Gastroesophageal sphincter (tissue), 4 donors: ENCODE measurements at regions not wholly inside any gene's neighbourhood (a gene's known extent, or its start where the extent isn't known, plus 50 kb on each side); places are given as distances from the start of the nearest gene placed in this dataset.
"Not testable (repeated sequence)": the region's sequence is repeated elsewhere in the genome, so short reads cannot be mapped to it uniquely, and the experiment has no call there.

Experiments
- ATAC-seq: fragments of 150-250 bp; one replicate; pipeline ENCODE4 v1.9.1; 2016; ENCODE audit warnings: mild to moderate bottlenecking, moderate library complexity
- H3K27ac ChIP-seq, 4 donors: fragments of 200-600 bp; sonication (generic) in 3 of 4; 1 replicate in 3 of 4; 2 replicates in 1 of 4; pipeline ENCODE4 v1.5.1; 2016 to 2019
- H3K27me3 ChIP-seq: fragments of 200-600 bp; sonication (generic); one replicate; pipeline ENCODE4 v1.5.1; 2019
- H3K36me3 ChIP-seq, 2 donors: fragments of 200-600 bp; sonication (generic); one replicate each; pipeline ENCODE4 v1.5.1; 2019; ENCODE audit warnings: control low read depth in 1 of 2
- H3K4me1 ChIP-seq, 3 donors: fragments of 200-600 bp; sonication (generic); 1 replicate in 2 of 3; 2 replicates in 1 of 3; pipeline ENCODE4 v1.5.1; 2016 to 2019; ENCODE audit warnings: control low read depth in 2 of 3
- H3K4me3 ChIP-seq, 2 donors: fragments of 200-600 bp; sonication (generic); one replicate each; pipeline ENCODE4 v1.5.1; 2019; ENCODE audit warnings: mild to moderate bottlenecking in 1 of 2, moderate library complexity in 1 of 2
- H3K9me3 ChIP-seq, 3 donors: fragments of 200-600 bp; sonication (generic); one replicate each; pipeline ENCODE4 v1.5.1; 2017 to 2019; ENCODE audit warnings: control low read depth in 2 of 3
- CTCF ChIP-seq, 4 experiments: fragments of 200-600 bp in 2 of 4; fragments of 450-650 bp in 2 of 4; sonication (generic) in 1 of 4; IDR thresholded peaks; one replicate each; pipeline ENCODE4 v1.5.1; 2017 to 2019; ENCODE audit warnings: antibody characterized with exemption in 4 of 4, mild to moderate bottlenecking in 2 of 4, moderate library complexity in 2 of 4
- EP300 ChIP-seq: sonication (generic); formaldehyde crosslinking; IDR thresholded peaks from one replicate; pipeline ENCODE4 v1.6.1; 2017; ENCODE audit warnings: antibody characterized with exemption, mild to moderate bottlenecking
- POLR2A ChIP-seq, 2 donors: fragments of 450-650 bp; IDR thresholded peaks; one replicate each; pipeline ENCODE4 v1.6.1; 2017; ENCODE audit warnings: antibody characterized with exemption in 2 of 2, mild to moderate bottlenecking in 2 of 2, moderate library complexity in 1 of 2
- POLR2AphosphoS5 ChIP-seq: sonication (generic); formaldehyde crosslinking; IDR thresholded peaks from one replicate; pipeline ENCODE4 v1.6.1; 2017; ENCODE audit warnings: antibody characterized with exemption
- WGBS, 2 donors: methylation state at CpG; one replicate each; pipeline ENCODE4 v1.1.5; 2018; ENCODE audit warnings: low coverage in 1 of 2; 5-methylcytosine and 5-hydroxymethylcytosine counted together

GRCh38 chr4:33107814-33108213 is 2387.6 kb downstream of the PCDH7 start:
- H3K27me3 ChIP-seq, result no peaks in the 10 kb centered on the region
- no peaks in the 10 kb centered on the region for H3K36me3 ChIP-seq
- no peaks in the 10 kb centered on the region for H3K9me3 ChIP-seq
- H3K27ac ChIP-seq, result no peak overlapping the region
- H3K4me1 ChIP-seq, result no peaks in the 10 kb centered on the region
- TF ChIP-seq CTCF (IDR thresholded peaks at IDR 0.05) (no peak), POLR2A (IDR thresholded peaks at IDR 0.05) (no peak), EP300 (no peak), POLR2AphosphoS5 (no peak)
- 84 to 90% methylated on average over 2 of the region's 2 CpGs for WGBS, 2 donors
- no peak for ATAC-seq
- no peak overlapping the region for H3K4me3 ChIP-seq

GRCh38 chr4:33111117-33111516 is 2390.9 kb downstream of the PCDH7 start:
- H3K9me3 ChIP-seq, result no peaks in the 10 kb centered on the region
- TF ChIP-seq POLR2AphosphoS5, result no peak
- TF ChIP-seq CTCF (IDR thresholded peaks at IDR 0.05), result no peak
- no peak for TF ChIP-seq EP300
- no peaks in the 10 kb centered on the region for H3K4me1 ChIP-seq
- 77 to 90% methylated on average over 1 of the region's 1 CpG for WGBS, 2 donors
- no peak overlapping the region for H3K4me3 ChIP-seq
- no peaks in the 10 kb centered on the region for H3K27me3 ChIP-seq
- H3K36me3 ChIP-seq, result no peaks in the 10 kb centered on the region
- no peak overlapping the region for H3K27ac ChIP-seq
- ATAC-seq, result no peak

- no peaks in the 10 kb centered on the region for H3K27me3 ChIP-seq
These were observed 2396.7 kb downstream of the PCDH7 start for GRCh38 chr4:33116871-33117270.

GRCh38 chr4:33126002-33126401 is 2405.8 kb downstream of the PCDH7 start:
- no peaks in the 10 kb centered on the region for H3K9me3 ChIP-seq
- H3K4me1 ChIP-seq, result no peaks in the 10 kb centered on the region
- H3K36me3 ChIP-seq, result no peaks in the 10 kb centered on the region
- ATAC-seq, result no peak
- no peak for TF ChIP-seq EP300
- TF ChIP-seq CTCF (IDR thresholded peaks at IDR 0.05), result no peak
- TF ChIP-seq POLR2AphosphoS5, result no peak
- TF ChIP-seq POLR2A (IDR thresholded peaks at IDR 0.05), result no peak
- no peak overlapping the region for H3K27ac ChIP-seq
- no peaks in the 10 kb centered on the region for H3K27me3 ChIP-seq
- no peak overlapping the region for H3K4me3 ChIP-seq
- WGBS, 2 donors, result 80% methylated on average over 1 of the region's 1 CpG; no CpG with 5 or more reads in 1 of the 2 donors

More at GRCh38 chr4:33116871-33117270, 2396.7 kb downstream of the PCDH7 start:
- Histone ChIP-seq H3K9me3 (no peaks in the 10 kb centered on the region), H3K27ac (no peak overlapping the region), H3K4me1 (no peaks in the 10 kb centered on the region), H3K4me3 (no peak overlapping the region), H3K36me3 (no peaks in the 10 kb centered on the region)
- no peak for ATAC-seq
- TF ChIP-seq CTCF (IDR thresholded peaks at IDR 0.05) (no peak), POLR2AphosphoS5 (no peak), EP300 (no peak), POLR2A (IDR thresholded peaks at IDR 0.05) (no peak)
- WGBS, 2 donors, result 82 to 91% methylated on average over 3 of the region's 3 CpGs

- 85 to 100% methylated on average over 1 of the region's 1 CpG for WGBS, 2 donors
- ATAC-seq, H3K4me1 ChIP-seq, H3K27ac ChIP-seq, H3K4me3 ChIP-seq, H3K9me3 ChIP-seq, H3K36me3 ChIP-seq, H3K27me3 ChIP-seq: not testable (repeated sequence)
These were observed 2410.5 kb downstream of the PCDH7 start for GRCh38 chr4:33130662-33131061.

GRCh38 chr4:33133723-33134122 is 2413.6 kb downstream of the PCDH7 start:
- 61 to 76% methylated on average over 2 of the region's 2 CpGs for WGBS, 2 donors
- no peaks in the 10 kb centered on the region for H3K4me1 ChIP-seq
- no peak for ATAC-seq
- no peaks in the 10 kb centered on the region for H3K36me3 ChIP-seq
- H3K4me3 ChIP-seq, result no peak overlapping the region
- H3K9me3 ChIP-seq, result no peaks in the 10 kb centered on the region
- no peaks in the 10 kb centered on the region for H3K27me3 ChIP-seq
- TF ChIP-seq POLR2A (IDR thresholded peaks at IDR 0.05), result no peak
- TF ChIP-seq CTCF (IDR thresholded peaks at IDR 0.05), result no peak
- no peak for TF ChIP-seq POLR2AphosphoS5
- no peak for TF ChIP-seq EP300
- no peak overlapping the region for H3K27ac ChIP-seq
